Upper lobe of left lung (tissue), 6 donors: ENCODE measurements at regions not wholly inside any gene's neighbourhood (a gene's known extent, or its start where the extent isn't known, plus 50 kb on each side); places are given as distances from the start of the nearest gene placed in this dataset.
A peak's percentile ranks its signal among the peaks of the same experiment; 100 is the strongest.
"Not testable (repeated sequence)": the region's sequence is repeated elsewhere in the genome, so short reads cannot be mapped to it uniquely, and the experiment has no call there.

Experiments
- ATAC-seq, 2 donors: fragments of 200-7000 bp; cut with Tn5 transposase; one replicate each; pipeline ENCODE4 v1.9.1; 2022; ENCODE audit warnings: mild to moderate bottlenecking in 2 of 2, moderate library complexity in 2 of 2; ENCODE audit not compliant: low FRiP score in 2 of 2
- DNase-seq, 2 donors: peaks; one replicate each; pipeline ENCODE4 v3.0.0-alpha.2; 2019 to 2020
- H3K27ac ChIP-seq, 4 donors: fragments of 200-600 bp; sonication (generic); one replicate each; pipeline ENCODE4 v1.5.1; 2016 to 2019
- H3K27me3 ChIP-seq, 4 donors: fragments of 200-600 bp; sonication (generic); one replicate each; pipeline ENCODE4 v1.5.1; 2017 to 2019
- H3K36me3 ChIP-seq, 4 donors: fragments of 200-600 bp; sonication (generic); one replicate each; pipeline ENCODE4 v1.5.1; 2016 to 2019
- H3K4me1 ChIP-seq, 4 donors: fragments of 200-600 bp; sonication (generic); one replicate each; pipeline ENCODE4 v1.5.1; 2018 to 2019
- H3K4me3 ChIP-seq, 4 donors: fragments of 200-600 bp; sonication (generic); one replicate each; pipeline ENCODE4 v1.5.1; 2017 to 2019; ENCODE audit warnings: mild to moderate bottlenecking in 2 of 4, moderate library complexity in 1 of 4
- H3K9me3 ChIP-seq, 4 donors: fragments of 200-600 bp; sonication (generic); one replicate each; pipeline ENCODE4 v1.5.1; 2018 to 2019
- EP300 ChIP-seq, 4 donors: sonication (generic); formaldehyde crosslinking; IDR thresholded peaks; one replicate each; pipeline ENCODE4 v1.5.1; 2017; ENCODE audit warnings: antibody characterized with exemption in 4 of 4, control low read depth in 2 of 4
- POLR2A ChIP-seq, 4 donors: fragments of 450-650 bp; IDR thresholded peaks; one replicate each; pipeline ENCODE4 v1.5.1; 2016 to 2017; ENCODE audit warnings: antibody characterized with exemption in 4 of 4, mild to moderate bottlenecking in 2 of 4
- POLR2AphosphoS5 ChIP-seq, 2 donors: sonication (generic); formaldehyde crosslinking; IDR thresholded peaks; one replicate each; pipeline ENCODE4 v1.5.1; 2017; ENCODE audit warnings: antibody characterized with exemption in 2 of 2
- WGBS, 2 donors: methylation state at CpG; one replicate each; pipeline ENCODE4 v1.1.5; 2017 to 2018; 5-methylcytosine and 5-hydroxymethylcytosine counted together
- TF ChIP-seq, protein P1 (sequence below), 6 experiments: fragments of 450-650 bp in 4 of 6; fragments of 200-600 bp in 2 of 6; sonication (generic) in 2 of 6; IDR thresholded peaks; one replicate each; pipeline ENCODE4 v1.5.1; 2016 to 2019; ENCODE audit warnings: antibody characterized with exemption in 6 of 6
- donor health status: DM: no; HTN: no; CAD: no; lungs with moderate emphysema.
- donor health status: DM: no; HTN: yes; CAD: no; lungs with severe emphysema.

DNA sequence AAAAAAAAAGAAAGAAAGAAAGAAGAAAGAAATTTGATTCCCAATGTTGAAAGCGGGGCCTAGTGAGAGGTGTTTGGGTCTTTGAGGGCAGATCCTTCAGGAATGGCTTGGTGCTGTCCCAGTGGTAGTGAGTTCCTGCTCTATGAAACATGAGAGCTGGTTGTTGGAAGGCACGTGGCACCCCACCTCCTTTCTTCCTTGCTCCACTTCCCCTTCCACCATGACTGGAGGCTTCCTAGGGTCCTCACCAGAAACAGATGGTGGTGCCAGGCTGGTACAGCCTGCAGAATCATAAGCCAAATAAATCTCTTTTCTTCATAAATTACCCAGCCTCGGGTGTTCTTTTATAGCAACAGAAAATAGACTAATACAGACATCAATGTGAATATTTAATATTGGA, 147.3 kb upstream of the KCNJ18 start:
- no peaks in the 10 kb centered on the region for H3K9me3 ChIP-seq
- DNase-seq (no peak), ATAC-seq (no peak)
- H3K4me3 ChIP-seq = no peak overlapping the region
- 78 to 80% methylated on average over 3 of the region's 3 CpGs for WGBS, 2 donors
- H3K27ac ChIP-seq = no peak overlapping the region
- no peaks in the 10 kb centered on the region for H3K36me3 ChIP-seq
- H3K4me1 ChIP-seq = peaks cover 4 to 8% (median 5%) of the 10 kb centered on the region in 4 donors
- no peaks in the 10 kb centered on the region for H3K27me3 ChIP-seq
- TF ChIP-seq, protein P1, sequence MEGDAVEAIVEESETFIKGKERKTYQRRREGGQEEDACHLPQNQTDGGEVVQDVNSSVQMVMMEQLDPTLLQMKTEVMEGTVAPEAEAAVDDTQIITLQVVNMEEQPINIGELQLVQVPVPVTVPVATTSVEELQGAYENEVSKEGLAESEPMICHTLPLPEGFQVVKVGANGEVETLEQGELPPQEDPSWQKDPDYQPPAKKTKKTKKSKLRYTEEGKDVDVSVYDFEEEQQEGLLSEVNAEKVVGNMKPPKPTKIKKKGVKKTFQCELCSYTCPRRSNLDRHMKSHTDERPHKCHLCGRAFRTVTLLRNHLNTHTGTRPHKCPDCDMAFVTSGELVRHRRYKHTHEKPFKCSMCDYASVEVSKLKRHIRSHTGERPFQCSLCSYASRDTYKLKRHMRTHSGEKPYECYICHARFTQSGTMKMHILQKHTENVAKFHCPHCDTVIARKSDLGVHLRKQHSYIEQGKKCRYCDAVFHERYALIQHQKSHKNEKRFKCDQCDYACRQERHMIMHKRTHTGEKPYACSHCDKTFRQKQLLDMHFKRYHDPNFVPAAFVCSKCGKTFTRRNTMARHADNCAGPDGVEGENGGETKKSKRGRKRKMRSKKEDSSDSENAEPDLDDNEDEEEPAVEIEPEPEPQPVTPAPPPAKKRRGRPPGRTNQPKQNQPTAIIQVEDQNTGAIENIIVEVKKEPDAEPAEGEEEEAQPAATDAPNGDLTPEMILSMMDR (IDR thresholded peaks at IDR 0.05) = no peak
- TF ChIP-seq POLR2AphosphoS5 (IDR thresholded peaks at IDR 0.05) (no peak), POLR2A (IDR thresholded peaks at IDR 0.05) (no peak), EP300 (IDR thresholded peaks at IDR 0.05) (no peak)

DNA sequence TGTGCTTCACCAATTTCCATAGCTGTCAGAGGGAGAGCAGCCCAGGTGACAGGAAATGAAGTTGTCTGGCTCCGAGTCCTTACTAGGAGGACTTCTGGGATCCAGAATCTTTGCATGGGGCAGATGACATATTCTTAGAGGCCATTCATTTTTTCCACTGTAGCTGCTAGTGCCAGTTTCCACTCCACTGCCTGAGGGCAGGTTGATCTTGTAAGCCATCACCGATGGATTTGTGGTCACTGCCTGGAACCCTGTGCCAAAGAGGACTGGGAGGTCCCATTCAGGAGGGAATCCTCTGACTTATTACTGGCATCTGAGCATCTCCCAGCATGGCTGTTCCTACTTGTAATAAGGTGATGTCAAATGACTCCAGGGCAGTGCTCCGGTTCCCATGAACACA, 144.1 kb upstream of the KCNJ18 start:
- DNase-seq = no peak
- 89 to 94% methylated on average over 2 to 3 of the region's 3 CpGs for WGBS, 2 donors
- TF ChIP-seq POLR2AphosphoS5 (IDR thresholded peaks at IDR 0.05) = no peak
- no peak overlapping the region for H3K27ac ChIP-seq
- H3K4me1 ChIP-seq = peaks cover 15 to 20% (median 15%) of the 10 kb centered on the region in 4 donors
- H3K27me3 ChIP-seq = no peaks in the 10 kb centered on the region
- H3K36me3 ChIP-seq = no peaks in the 10 kb centered on the region
- H3K4me3 ChIP-seq = no peak overlapping the region
- no peak for ATAC-seq
- no peaks in the 10 kb centered on the region for H3K9me3 ChIP-seq

DNA sequence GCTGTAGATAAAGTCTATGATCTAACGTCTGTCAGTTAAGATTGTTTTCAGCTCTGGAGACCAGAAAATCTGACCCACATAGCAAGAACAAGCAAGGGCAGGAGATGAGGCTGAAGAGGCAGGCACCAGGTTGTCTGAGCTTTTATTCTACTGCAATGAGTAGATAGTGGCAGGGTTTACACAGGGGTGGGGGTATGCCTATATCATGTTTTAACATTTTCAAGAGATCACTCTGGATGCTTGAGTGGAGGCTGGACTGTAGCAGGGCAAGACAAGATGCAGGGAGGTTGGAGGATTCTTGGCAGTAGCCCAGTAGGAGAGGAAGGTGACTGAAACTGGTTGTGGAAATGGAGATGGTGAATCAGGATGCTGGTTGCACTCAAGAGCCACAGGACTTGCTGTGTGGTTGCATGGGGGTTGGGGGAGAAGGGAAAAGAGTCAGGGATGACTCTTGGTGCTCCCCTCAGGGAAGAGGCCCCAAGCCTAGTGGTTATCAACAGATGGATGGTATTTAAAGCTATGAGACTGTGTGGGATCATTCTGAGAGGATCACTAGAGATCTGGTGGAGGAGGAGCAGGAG, 143.1 kb upstream of the KCNJ18 start:
- 75 to 92% methylated on average over 1 of the region's 1 CpG for WGBS, 2 donors

DNA sequence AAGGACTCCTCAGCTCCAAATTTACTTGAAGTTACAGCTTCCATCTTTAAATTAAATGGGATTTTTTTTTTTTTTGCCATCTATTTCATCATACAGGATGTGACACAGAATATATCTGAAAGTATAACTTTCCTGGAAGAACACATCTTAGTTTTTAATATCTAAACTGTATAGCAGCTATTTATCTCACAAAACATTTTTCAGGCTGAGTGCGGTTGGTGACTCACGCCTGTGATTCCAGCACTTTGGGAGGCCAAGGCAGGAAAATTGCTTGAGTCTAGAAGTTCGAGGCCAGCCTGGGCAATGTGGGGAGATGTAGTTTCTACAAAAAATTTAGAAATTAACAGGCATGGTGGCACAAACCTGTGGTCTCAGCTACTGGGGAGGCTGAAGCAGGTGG, 142.3 kb upstream of the KCNJ18 start:
- ATAC-seq, DNase-seq, H3K27me3 ChIP-seq, H3K4me3 ChIP-seq, H3K9me3 ChIP-seq, H3K27ac ChIP-seq, H3K36me3 ChIP-seq: not testable (repeated sequence)
- WGBS, 2 donors = 82 to 93% methylated on average over 3 of the region's 3 CpGs
- H3K4me1 ChIP-seq = peaks cover 15 to 20% (median 15%) of the 10 kb centered on the region in 4 donors

More for the DNA sequence above, 143.1 kb upstream of the KCNJ18 start:
- TF ChIP-seq EP300 (IDR thresholded peaks at IDR 0.05) = no peak
- TF ChIP-seq POLR2AphosphoS5 (IDR thresholded peaks at IDR 0.05) = no peak
- TF ChIP-seq POLR2A (IDR thresholded peaks at IDR 0.05) = no peak
- TF ChIP-seq, protein P1 (IDR thresholded peaks at IDR 0.05) = no peak
- no peaks in the 10 kb centered on the region for H3K36me3 ChIP-seq
- no peak for DNase-seq
- H3K9me3 ChIP-seq = no peaks in the 10 kb centered on the region
- no peaks in the 10 kb centered on the region for H3K27me3 ChIP-seq
- no peak overlapping the region for H3K4me3 ChIP-seq
- ATAC-seq = no peak
- H3K4me1 ChIP-seq = peaks cover 15 to 20% (median 15%) of the 10 kb centered on the region in 4 donors
- no peak overlapping the region for H3K27ac ChIP-seq

DNA sequence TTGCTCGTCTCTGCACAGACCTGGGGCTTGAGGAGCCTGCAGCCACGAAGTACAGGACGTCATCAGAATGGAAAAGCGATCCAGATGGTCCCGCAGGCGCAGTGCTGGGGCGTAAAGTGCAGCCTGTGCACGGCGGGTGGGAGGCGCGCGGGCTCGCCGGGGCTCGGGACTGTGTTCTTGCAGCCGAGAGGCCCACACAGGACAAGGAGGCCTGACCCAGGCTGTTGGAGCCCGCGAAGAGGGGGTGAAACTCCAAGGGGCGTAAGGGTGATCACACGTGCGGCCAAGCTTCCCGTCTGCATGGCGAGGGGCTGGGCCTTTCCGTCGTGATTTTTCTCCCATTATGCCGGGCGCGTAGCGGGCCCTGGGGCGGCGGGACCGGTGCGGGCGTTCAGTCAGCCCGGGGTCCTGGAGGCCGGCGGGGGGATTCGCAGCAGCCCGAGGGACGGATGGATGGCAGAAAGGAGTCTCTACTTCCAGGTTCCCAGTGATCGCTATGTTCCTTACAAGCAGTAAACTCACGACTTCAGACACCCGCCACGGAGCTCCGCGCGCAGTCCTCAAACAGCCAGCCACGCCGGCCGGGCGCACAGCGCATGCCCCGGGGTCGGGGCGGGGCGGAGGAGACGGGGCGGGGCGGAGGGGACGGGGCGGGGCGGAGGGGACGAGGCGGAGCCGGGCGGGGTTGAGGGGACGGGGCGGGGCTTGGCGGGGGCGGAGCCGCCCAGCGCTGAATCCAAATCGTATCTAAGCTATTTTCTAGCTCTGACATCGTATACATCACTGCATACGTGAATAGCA, 141.0 kb upstream of the KCNJ18 start:
- 0% methylated on average over 19 to 48 of the region's 75 CpGs for WGBS, 2 donors
- peak; percentile 95 to 99 for ATAC-seq
- H3K27ac ChIP-seq = peak overlapping the region; percentile 54 to 84 (median 82)
- H3K9me3 ChIP-seq = peaks cover 0 to 4% (median 0%) of the 10 kb centered on the region in 4 donors
- no peaks in the 10 kb centered on the region for H3K36me3 ChIP-seq
- H3K4me3 ChIP-seq = peak overlapping the region; percentile 64 to 81 (median 66)
- DNase-seq = peak; percentile 81 to 96
- no peaks in the 10 kb centered on the region for H3K27me3 ChIP-seq
- TF ChIP-seq POLR2A (IDR thresholded peaks at IDR 0.05) (peak in 2 of 4 donors; percentile 50 to 70), POLR2AphosphoS5 (IDR thresholded peaks at IDR 0.05) (peak in 1 of 2 donors; percentile 79), EP300 (IDR thresholded peaks at IDR 0.05) (no peak)
- TF ChIP-seq, protein P1 (IDR thresholded peaks at IDR 0.05) = no peak
- peaks cover 15 to 20% (median 15%) of the 10 kb centered on the region in 4 donors for H3K4me1 ChIP-seq

DNA sequence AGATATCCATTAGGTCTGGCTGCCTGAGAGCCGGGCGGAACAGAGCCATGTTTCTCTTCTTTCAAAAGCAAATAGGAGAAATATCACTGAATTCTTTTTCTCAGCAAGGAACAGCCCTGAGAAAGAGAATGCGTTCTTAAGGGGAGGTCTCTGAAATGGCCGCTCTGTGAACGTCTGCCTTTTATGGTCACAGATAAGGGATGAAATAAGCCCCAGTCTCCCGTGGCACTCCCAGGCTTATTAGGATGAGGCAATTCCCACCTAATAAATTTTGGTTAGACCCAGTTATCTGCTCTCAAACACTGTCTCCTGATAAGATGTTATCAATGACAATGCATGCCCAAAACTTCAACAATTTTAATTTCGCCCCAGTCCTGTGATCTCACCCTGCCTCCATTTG, 133.4 kb upstream of the KCNJ18 start:
- not testable (repeated sequence) for H3K27ac ChIP-seq, DNase-seq, ATAC-seq, H3K4me3 ChIP-seq, H3K27me3 ChIP-seq, H3K9me3 ChIP-seq, H3K4me1 ChIP-seq, H3K36me3 ChIP-seq
- 84 to 92% methylated on average over 7 of the region's 7 CpGs for WGBS, 2 donors
